ENCODE measurements at regions not wholly inside any gene's neighbourhood (a gene's known extent, or its start where the extent isn't known, plus 50 kb on each side); places are given as distances from the start of the nearest gene placed in this dataset.
"Not testable (repeated sequence)": the region's sequence is repeated elsewhere in the genome, so short reads cannot be mapped to it uniquely, and the experiment has no call there.

DNA sequence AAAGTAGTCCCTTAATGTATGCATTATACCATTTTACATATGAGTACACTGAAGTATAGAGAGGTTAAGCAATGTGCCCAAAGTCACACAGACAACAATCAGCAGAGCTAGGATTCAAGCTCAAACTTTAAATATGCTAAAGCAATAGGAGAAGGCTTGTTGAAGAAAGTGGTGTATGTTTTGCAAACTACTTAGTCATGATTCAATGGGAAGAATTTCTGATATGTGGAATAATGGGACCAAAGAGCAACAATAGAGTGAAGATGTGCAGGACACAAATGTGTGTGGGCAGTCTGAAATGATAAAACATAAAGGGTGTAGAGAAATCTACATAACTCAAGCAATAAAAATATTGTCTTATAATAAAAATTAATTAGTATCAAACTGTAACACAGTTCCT lies 109.0 kb upstream of the ARSJ start:
- no peak for DNase-seq

DNA sequence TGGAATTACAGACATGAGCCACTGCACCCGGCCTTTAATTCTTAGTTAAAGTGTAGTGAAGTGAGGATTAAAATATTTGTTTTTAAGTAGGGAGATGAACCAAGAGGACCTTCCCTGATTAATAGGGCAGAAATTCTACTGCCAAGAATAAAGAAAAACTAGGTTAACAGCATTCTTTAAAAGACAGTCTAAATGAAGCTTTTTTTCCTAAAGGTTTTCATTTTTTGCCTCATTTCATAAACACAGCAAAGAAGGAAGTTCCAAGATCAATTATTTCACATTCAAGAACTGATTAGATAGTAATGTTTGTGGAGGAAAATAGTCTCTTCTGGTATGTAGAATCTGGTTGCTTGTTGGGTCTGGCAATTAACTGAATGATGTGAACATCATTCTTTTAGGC lies 112.1 kb upstream of the ARSJ start:
- no peak for DNase-seq

DNA sequence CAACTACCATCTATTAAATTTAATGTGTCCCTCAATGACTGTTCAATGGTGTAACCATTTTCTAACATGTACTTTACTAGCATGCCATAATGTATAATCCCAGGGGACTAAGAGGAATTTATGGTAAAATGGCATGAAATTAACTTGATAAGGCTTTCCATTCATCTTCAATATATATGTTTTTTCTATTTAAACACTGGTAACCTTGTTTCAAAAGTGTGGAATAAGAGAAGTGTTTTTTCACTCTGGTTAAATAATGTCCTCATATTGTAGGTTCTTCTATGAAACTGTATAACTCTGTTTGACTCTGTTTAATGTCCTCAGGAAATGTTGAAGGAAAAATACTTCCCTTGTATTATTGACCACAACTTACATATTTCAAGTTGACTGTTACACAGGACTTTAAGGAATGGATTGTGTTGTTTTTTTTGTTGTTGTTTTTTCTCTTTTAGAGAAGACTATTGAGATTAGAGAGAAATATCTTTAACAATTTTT lies 113.8 kb upstream of the ARSJ start:
- no peak for DNase-seq

DNA sequence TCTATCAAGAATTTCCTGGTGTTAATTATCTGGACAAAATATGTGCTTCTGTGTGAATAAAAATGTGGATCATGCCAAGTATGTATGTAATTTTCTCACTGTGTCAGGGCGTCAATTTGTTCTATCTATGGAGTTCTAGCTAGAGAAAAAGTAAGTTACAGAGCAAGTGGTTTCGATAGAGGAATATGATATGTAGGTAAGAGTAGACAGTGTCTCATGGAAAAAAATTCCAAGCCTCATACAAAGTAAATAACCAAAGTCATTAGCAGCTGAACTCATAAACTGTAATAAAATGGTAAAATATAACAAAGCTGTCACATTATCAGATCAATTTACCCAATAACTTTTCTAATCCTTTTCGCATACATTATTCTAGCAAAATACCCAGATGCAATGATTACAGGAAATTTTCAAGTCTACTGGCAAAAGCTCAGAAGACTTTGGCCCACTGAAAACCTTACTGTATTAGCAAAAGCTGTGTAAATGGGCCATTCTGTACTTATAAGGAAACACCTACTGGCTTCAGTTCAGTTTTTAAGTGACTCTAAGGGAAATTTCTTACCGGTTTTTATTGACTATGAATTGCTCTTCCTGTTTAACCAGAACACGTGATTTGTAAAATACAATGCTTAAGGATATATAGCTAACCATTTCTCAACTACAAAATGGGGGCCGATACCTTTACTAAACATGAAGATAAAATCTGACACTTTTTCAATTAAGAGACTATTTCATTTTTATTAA lies 121.0 kb upstream of the ARSJ start:
- no peak for DNase-seq

DNA sequence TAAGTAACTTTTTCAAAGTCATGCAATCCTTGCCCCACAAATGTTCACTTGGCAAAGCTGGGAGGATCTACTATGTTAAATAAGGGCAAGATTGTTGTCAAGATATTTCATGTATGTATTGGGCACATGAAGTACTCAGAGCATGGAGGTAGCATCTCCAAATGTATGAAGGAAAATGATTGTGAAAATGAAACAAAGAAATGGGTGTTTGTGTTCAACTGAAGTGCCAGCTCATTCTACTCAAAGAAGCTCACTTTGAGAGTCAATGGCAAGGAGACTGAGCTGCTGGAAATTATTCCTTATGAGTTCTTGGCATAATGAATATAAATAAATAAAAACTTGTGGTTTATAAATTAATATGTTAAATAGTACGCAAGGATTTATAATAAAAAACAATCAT lies 124.5 kb upstream of the ARSJ start:
- DNase-seq: no peak

DNA sequence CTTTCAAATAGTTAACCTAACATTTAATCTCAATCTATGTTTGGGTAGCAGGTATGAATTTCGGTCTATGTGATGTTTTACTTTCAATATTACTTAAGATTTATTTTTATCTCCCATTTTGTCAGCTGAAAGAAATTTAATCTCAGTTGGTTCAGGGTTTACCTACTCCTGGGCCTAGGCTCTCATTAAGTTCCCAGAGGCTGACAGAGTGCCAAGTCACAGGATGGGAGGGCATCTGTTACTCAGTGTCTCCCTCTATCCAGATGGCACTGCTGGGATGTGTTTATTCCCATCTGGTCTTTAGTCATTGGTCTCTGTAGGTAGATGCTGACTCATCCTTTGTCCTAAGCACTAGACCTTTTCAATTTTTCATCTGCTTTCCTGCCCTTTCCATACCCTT lies 129.4 kb upstream of the ARSJ start:
- no peak for DNase-seq

DNA sequence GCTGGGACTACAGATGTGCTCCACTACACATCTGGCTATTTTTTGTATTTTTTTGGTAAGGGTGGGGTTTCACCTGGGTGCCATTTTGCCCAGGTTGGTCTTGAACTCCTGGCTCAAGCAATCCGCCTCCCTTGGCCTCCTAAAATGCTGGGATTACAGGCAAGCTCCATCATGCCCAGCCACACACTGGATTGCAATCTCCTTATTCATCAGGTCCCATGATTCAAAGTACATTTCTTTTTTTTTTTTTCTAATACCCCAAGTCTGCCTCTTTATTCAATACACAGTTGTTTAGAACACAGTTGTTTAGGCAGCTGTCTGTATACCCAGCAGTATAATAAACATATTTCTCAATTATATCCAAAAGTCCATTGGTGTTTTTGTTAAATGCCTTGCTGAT lies 130.3 kb upstream of the ARSJ start:
- no peak for DNase-seq

DNA sequence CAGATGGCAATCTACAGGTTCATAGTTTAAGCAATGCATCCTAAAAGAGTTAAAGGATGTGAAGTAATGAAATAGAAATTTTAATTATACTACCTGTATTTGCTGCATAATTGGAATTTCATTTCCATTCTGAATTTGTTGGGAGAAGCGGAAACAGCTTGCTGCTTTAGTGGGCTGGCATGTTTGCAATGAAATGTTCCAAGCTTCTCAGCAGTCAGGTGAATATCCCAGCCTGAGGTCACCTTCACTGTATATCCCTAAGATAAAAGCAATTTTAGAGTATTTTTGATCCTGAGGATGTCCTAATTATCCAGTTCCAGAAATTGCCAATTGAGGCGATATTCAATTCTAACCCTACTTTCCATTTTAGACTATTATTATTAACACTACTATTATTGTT lies 136.1 kb upstream of the ARSJ start:
- DNase-seq: no peak

DNA sequence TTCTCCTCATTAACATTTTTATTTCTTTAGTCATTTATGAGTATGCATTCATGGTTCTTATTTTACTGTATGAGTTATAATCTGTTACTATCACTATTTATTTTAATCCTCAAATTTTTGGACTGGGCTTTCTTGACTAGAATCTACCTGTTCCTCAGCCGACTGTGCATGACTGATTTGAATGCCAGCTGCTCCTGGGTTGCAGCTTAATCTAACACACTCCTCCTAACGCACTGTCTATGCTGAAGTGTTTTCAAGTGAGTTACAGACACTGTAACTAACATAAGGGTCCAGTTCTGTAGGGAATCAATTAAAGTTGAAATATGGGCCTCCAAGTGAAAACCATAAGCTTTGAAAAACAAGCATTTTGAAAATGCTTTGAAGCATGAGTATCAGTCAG lies 137.4 kb upstream of the ARSJ start:
- no peak for DNase-seq

DNA sequence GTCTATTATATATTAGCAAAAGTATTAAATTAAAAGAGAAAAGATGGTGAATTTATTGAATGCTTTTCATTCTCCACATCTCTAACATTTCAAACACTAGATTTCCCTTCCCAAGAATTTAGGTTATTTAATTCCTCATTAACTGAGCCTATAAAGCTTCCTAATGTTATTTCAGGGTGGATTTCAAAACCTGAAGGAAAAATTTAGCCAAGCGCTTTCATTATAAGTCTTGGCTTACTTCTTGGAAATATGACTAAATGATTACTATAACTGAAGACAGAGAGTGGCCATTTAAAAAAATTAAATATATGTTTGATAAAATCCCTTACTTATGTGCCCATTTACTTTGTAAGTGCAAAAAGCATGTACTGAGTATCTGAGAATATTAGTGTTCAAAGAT lies 141.8 kb upstream of the ARSJ start:
- DNase-seq: no peak

DNA sequence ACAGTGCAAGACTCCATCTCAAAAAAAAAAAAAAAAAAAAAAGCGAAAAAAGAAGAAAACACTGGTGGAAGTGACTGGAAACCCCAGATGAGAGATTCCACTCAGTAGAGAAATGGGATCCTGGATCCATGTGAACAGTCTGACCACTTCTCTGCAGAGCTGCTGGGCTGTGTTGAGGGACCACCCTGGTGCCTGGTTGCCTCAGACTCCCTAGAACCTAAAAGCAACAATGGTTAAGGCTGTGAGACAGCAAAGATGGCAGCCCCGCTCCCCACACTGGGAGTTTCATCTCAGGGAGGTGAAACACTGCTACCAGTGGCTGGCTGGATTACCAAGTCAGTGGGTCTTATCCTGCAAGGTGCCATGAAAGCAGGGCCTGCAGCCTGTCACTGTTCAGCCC lies 152.8 kb upstream of the ARSJ start:
- no peak for DNase-seq

DNA sequence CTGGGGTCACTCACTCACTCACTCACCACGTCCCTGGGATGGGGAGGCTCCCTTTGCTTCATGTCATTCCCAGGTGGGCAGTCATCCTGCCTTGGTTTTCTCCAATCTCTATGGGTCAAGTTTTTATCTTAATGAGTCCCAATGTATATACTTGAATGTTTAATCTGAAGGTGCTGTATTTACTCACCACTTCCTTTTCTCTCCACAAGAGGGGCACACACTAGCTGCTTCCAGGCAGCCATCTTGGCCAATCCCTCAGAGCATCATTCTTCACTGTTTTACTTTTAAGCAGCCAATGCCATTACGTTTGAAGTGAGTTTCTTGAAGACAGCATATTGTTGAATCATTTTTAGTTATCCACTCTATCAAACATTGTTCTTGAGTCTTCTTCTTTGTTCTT lies 153.4 kb upstream of the ARSJ start:
- no peak for DNase-seq

DNA sequence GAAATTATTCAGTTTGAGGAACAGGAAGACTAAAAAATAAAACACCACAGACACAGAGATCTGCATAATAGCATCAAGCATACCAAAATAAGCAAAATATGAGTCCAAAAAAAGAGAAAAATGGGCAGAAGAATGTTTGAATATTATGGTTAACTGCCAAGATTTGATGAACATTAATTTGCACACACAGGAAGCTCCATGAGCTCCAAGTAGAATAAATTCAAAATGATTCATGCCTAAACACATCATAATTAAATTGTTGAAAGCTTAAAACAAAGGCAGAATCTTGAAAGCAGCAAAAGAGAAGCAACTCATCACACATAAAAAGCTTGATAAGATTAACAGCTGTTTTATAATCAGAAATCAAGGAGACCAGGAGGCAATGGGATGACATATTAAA lies 156.6 kb upstream of the ARSJ start:
- DNase-seq: no peak

DNA sequence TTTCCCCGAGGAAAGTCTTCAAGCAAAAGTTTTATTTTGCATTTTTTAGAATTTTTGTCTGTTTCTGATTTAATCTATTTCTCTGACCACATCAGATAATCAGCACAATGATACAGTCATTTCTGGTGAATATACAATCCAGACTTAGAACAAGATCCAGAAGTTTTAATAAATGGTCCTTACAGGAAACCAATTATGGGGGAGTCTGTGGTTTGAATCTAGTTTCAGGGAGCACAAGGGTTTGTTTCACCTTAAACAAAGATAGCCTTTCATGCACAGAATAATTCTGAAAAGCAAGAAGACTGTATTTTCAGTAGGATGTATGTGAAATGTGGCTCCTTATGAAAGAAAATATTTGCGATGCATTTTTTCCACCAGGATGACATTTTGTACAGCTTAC lies 158.5 kb upstream of the ARSJ start:
- DNase-seq: no peak

DNA sequence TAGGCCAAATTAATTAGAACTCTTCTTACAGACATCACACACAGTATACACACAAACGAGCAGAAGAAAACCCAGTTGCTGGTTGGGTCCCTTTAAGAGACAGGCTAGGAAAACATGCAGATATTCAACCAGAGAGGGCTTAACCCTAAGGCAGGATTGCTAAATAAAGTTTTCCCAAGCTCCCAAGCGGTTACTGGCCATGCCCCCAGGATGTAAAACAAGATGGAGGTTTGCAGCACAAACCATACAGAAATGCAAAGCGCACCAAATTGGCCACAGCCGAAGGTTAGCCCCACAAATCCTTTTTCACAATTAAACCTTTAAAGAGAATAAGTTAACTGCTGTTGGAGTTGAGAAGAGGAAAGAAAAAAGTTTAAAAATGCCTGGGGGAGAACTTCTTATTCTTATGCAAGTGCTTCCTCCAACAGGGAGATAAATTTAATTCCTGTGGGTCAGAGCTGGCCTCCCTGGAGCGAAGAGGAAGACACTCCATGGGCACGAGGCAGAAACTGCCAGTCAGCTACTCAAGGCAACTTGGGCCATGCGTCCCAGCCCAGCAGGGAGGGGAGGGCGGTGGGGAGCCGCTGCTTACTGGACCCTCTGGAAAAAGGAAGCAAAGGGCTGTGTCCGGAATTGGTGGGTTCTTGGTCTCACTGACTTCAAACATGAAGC lies 167.6 kb upstream of the ARSJ start:
- DNase-seq: no peak

DNA sequence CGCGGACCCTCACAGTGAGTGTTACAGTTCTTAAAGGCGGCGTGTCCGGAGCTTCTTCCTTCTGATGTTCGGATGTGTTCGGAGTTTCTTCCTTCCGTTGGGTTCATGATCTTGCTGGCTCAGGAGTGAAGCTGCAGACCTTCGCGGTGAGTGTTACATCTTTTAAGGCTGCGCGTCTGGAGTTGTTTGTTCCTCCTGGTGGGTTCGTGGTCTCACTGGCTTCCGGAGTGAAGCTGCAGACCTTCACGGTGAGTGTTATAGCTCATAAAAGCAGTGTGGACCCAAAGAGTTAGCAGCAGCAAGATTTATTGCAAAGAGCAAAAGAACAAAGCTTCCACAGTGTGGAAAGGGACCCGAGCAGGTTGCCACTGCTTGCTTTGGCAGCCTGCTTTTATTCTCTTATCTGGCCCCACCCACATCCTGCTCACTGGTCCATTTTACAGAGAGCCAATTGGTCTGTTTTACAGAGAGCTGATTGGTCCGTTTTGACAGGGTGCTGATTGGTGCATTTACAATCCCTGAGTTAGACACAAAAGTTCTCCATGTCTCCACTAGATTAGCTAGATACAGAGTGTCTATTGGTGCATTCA lies 168.3 kb upstream of the ARSJ start:
- DNase-seq: not testable (repeated sequence)

DNA sequence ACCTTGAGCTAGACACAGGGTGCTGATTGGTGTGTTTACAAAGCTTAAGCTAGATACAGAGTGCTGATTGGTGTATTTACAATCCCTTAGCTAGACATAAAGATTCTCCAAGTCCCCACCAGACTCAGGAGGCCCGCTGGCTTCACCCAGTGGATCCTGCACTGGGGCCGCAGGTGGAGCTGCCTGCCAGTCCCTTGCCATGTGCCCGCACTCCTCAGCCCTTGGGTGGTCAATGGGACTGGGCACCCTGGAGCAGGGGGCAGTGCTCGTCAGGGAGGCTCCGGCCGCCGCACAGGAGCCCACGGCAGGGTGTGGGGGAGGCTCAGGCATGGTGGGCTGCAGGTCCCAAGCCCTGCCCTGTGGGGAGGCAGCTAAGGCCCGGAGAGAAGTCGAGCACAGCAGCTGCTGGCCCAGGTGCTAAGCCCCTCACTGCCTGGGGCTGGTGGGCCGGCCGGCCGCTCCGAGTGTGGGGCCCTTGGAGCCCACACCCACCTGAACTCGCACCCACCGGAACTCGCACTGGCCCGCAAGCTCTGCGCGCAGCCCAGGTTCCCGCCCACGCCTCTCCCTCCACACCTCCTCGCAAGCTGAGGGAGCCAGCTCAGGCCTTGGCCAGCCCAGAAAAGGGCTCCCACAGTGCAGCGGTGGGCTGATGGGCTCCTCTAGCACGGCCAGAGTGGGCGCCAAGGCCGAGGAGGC lies 169.1 kb upstream of the ARSJ start:
- not testable (repeated sequence) for DNase-seq

DNA sequence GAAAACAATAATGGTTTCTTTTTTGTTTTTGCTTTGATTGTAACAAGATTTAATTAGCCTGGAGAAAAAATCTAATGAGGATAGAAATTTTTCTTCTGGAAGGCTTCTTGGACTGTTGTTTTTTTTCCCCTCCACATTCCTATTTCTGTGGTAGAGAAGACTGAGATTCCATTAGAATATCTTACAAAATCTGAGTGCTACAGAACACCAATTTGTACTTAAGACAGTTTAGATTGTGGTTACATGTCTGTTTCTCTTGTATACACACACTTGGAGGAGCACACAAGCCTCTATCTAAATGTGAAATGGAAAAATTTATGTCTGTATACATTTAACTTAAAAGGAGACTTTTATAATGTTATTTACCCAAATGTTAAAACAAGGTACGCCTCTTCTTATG lies 176.9 kb upstream of the ARSJ start:
- no peak for DNase-seq

DNA sequence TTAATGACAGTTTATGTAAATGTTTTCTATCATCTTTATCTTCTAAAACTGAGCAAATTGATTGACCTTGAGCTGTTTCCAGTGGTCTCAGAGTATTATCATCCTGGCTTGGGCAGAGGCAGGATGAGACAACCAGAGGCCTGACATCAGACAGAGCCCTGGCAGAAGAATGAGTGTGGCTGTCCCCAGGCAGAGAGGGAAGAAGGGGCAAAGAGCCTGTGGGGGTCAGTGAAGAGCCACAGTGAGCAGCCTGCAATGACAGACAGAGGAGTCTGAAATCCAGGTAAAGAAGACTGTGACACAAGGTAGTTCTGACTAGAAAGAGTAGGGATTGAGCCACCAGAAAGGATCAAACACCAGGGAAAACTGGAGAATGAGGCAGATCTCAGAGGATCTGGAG lies 182.4 kb upstream of the ARSJ start:
- DNase-seq: no peak

DNA sequence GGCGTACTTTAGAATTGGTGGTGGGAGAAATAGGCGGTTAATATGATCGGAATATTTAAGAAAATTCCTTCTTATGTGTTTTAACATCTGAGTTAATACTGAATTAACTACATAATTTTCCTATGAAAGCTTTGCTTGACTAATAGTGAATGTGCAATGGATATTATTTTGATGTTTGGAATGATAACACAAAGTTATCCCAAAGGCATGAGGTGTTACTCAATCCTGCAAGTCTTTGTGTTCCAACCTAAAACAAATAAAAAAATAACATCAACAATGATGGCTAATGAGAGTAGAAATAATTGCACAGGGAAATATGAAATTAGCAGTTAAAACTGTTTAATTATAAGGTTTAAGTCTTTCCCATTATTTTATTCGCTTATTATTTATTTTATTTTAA lies 183.6 kb upstream of the ARSJ start:
- no peak for DNase-seq

DNA sequence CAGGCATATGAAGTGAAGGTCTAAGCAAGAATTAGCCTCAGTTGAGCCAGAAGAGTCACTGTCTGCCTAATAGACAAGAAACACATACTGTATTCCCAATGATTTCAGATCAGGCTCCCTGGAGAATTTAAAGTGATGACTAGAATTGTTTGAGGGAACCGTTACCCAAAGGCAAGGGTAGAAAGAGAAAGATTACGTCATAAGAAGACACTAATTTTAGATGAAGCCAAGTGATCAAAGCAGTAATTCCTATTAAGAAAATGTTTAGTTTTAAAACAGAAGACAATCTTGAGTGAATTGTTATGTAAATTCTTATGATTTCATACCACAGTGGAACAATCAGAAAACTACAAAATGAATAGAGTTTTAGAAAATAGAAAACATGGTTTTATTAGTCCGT lies 194.5 kb upstream of the ARSJ start:
- no peak for DNase-seq

DNA sequence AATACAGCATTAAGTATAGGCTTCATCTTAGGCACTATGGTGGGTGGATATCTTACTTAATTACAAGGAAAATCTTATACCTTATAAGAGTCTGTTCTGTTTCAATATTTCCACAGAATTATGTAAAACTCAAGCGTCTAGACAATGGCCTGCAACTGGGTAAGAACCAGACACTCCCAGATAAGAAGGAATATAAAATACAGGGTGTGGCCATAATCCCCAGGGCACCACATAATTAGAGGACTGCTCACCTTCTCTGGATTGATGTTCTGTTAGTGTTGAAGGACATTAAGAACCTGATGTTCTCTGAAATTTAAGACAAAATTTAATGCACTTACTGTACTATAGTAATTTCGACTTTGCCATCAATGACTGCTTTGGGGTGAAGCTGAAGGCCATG lies 198.2 kb upstream of the ARSJ start:
- DNase-seq: no peak

DNA sequence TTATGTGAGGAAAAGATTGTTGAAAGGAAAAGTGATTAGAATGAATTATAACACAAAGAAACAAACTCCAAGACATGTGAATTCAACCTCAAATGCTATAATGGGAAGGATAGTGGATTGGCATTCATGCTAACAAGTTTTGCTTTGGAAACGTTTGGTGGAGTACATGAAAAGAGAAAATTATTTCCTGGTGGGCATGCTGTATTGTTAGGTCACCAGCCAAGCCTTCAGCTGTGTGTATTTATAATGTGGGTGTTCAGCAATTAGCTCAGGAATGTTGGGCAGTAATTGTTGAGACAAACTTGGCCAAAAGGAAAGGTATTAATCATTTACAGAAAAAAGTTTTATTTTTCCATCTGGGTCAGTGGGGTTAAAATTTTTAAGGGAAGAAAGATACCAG lies 198.9 kb upstream of the ARSJ start:
- no peak for DNase-seq

DNA sequence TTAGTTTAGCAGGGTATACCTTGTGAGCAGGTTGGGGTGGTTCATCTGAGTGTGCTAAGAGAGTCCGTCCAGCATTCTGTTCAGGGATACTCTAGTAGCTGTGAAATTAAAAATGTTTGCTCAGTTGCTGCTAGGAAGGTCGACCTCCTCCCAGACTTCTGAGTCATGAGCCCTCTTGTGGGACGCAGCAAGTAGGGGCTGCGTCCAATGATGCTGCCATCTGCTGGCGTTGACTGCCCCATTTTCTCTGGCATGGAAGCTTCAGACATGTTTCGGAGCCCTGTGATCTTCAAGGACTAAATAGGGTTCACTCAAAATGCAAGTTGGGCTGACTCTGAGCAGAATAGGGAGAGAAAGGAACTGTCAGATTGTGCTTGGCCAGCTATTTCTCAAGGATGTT lies 201.0 kb upstream of the ARSJ start:
- DNase-seq: no peak
